PC-3 (cell line): ENCODE measurements at regions not wholly inside any gene's neighbourhood (a gene's known extent, or its start where the extent isn't known, plus 50 kb on each side); places are given as distances from the start of the nearest gene placed in this dataset.

ENCODE experiments used
- CTCF ChIP-seq: fragments of 300-600 bp; sonication (generic); conservative IDR thresholded peaks from 2 replicates; pipeline ENCODE4 v1.5.1; 2017; ENCODE audit warnings: antibody characterized with exemption, low read depth, mild to moderate bottlenecking, low read length
- EZH2phosphoT487 ChIP-seq: fragments of 300-600 bp; sonication (generic); IDR thresholded peaks from 2 replicates; pipeline ENCODE4 v1.6.1; 2018; ENCODE audit warnings: mild to moderate bottlenecking, antibody characterized with exemption, low read length, borderline replicate concordance

GRCh38 chr10:84605802-84606201 is 277.4 kb downstream of the CCSER2 start:
- TF ChIP-seq CTCF (no peak), EZH2phosphoT487 (no peak)
